ENCODE measurements at regions not wholly inside any gene's neighbourhood (a gene's known extent, or its start where the extent isn't known, plus 50 kb on each side); places are given as distances from the start of the nearest gene placed in this dataset.

DNA sequence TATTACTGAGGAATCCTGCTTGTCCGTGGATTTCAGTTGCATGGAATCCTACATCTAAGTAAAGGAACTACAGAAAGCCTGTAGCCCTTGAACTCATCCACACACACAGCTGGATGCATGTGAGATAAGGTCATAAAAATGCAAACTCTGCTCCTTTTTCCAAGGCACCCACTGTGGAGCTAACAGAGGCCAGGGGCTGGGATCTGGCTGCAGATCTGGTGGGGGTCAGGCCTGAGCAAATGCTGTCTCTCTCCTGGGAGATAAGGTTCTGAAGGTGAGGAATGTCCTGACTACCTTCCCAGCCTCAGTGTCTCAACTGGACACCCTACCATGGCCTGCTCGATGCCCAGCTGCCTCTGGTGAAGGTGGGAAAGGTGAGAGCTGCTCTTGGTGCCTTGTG lies 321.5 kb downstream of the LRFN2 start:
- DNase-seq (ENCODE audit: low spot score), result no peak

DNA sequence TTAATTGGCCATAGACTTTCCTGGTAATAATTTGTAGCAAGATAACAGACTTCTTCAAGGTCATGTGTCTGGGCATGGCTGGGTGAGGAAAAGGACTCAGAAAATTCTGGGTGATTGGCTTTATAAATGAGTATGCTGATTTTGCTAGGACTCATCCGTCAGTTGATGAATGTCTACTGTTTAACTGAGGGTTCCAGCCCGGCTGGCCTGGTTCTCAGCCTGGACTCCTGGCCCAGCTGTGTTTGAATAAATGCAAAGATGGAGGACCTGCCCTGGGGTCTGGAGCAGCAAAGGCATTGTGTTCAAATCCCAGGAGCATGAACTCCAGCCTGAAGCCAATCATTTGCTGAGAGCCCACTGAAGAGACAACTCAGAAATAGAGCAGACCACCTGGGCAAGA lies 323.2 kb downstream of the LRFN2 start:
- no peak for DNase-seq (ENCODE audit: low spot score)

DNA sequence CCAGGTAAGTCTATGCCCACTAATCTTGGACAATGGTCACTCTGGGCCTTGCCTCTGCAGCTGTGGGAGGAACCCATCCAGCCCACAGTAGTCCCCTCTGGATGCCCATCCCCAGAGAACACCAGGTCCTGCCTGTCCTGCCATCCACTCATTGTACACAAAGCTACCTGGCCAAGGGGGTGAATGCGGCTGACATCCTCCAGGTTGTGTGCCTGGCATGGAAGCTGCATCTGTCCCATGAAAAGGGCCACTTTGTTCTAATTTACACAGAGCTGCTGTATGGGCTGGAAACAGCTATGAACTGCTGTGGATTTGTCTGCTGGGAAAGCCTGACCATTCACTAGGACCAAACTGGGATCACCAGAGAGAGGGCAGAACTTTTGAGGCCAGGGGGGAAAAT lies 324.8 kb downstream of the LRFN2 start:
- DNase-seq (ENCODE audit: low spot score), result no peak

DNA sequence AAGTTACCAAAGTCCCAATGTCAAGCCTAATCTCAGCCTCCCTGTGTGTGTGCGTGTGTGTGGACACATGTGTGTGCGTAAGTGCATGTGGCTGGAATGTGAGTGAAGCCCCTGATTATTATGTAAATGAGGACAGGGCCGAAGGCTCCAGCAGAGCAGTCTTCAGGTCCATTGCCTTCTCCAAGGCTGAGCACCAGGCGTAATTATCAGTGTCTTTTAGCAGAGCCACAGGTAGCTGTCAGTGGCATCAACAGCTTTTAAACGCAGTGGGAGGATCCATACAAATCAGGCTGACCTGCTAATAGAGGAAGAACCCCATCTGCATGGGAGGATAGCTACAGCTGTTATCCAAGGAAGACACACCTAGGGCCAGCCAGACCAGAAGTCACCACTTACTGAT lies 324.3 kb upstream of the MOCS1 start:
- DNase-seq (ENCODE audit: low spot score), result no peak

DNA sequence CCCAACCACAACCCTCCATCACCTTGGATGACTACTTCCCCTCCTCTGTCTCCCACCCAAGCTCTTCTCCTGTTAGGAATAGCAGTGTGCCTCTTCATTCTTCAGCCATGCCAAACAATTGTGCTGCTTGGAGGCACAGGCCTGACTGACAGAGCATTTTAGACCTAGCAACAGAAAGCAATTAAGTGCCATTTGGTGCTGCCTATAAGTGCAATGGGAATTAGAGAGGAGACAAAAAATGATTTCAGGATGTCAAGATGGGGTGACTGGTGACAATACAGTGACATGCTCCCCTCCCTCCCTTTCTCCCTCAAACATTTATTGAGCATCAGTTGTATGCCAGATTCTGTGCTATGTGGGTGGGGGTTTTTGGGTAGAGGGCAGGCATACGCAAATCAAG lies 322.6 kb upstream of the MOCS1 start:
- DNase-seq (ENCODE audit: low spot score), result no peak

DNA sequence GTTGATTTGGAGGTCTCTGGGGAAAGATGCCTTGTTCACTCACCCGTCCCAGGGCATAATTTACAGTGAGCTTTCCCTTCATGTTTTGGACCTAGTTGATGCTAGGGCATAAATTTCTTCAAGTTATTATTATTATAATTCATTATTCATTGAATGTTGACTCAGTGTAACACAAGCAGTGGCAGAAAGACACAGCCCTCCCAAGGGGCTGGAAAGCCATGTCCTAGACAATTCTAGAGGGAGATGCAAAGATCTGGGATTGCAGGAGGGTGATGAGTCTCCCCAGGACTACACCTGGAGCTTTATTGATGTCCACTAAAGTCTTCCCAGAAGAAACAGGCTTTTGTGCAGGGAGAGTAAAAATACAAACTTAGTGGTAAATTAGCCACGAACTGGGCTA lies 322.0 kb upstream of the MOCS1 start:
- no peak for DNase-seq (ENCODE audit: low spot score)

DNA sequence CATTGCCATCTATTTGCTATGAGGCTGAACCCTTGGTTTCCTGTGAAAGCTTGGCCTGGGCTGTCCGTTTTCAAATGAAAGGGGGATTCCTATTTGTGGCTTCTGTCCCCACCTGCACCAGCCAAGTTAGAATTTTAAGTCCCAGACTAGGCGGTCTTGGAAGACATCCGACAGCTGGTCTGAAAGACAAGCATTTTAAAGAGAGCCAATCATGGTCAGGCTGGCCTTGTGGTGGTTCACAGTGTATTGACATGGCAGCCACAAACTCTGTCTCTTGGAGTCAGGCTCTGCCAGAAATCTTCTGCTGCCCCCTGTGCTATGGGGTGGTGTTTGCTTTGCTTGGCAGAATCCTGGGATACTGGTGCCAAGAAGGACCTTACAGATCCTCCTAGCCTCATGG lies 319.2 kb upstream of the MOCS1 start:
- no peak for DNase-seq (ENCODE audit: low spot score)

DNA sequence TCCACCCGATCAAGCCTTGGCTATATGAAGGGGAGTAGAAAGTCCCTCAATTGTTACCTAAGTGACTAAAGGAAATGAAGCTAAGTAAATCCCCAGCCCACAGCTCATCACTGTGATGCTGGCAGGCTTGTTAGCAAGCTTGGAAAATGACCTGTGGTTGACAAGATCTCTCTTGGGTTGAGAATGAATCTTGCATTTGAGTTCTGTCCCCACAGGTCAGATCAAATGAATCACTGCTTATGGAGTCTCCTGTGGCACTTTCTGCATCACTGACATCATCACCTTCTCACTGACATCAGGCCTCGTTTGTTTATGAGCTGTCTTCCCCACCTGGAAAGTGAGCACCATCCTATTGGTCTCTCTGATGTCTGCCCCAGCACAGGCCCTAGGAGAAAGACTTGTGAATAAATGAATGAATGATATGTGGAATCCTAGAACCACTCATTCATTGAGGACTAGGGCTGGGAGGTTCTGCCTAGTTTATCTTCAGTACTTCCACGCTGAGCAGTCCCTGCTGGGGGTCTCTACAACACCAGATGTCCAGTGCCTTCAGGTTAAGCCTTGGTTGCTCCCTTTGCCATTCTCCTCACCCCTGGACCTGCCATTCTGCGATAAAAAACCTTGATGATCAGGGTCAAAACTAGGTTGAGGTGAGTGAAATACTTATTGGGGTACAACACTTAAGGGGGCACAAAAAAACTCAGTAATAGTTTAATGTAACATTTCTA lies 318.4 kb upstream of the MOCS1 start:
- no peak for DNase-seq (ENCODE audit: low spot score)

DNA sequence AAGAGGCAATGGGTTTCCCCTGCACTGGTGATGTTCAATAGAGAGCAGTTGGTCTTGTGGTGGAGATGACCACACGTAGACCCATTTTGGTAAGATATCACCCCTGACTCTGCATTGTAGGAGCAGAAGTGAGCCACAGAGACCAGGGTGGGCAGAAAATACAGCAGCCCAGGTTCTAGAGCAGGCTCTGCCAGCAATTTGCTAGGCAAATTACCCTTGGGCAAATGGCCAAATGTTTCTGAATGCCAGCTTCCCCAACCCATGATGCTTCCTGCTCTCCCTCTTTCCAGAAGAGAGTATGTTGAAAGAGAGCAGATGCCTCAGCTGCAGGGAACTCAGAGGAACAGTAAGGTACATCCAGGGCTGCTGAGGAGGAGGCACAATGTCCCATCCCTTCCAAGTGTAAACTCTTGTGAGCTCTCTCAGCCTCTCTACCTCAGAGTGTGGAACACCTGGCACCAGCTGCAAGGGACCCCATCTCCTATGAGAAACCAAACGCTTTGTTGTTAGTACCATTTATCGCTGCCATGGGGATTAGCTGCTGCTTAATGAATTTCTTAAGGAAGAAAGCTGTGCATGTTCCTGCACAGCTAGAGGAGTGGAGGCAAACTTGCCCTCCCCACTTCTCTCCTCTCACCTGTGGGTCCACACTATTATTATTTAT lies 317.5 kb upstream of the MOCS1 start:
- DNase-seq (ENCODE audit: low spot score), result peak; percentile 1

DNA sequence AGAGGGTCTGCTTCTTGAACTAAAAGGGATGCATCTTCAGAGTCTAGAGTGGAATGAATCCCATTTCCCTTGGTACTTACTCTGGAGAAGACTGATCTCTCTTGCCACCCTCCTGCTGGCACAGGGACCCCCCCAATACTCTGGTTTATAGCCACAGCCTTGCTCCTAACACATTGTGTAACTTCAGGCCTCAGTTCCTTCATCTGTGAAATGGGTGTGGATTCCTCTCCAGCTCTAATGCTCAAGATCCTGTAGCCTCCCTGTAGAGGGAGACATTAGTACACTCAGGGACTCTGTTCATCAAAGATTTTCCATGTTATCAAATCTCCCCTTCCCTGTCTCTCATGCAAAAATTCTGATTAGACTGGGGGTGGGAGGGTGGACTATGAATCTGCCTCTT lies 315.7 kb upstream of the MOCS1 start:
- no peak for DNase-seq (ENCODE audit: low spot score)

DNA sequence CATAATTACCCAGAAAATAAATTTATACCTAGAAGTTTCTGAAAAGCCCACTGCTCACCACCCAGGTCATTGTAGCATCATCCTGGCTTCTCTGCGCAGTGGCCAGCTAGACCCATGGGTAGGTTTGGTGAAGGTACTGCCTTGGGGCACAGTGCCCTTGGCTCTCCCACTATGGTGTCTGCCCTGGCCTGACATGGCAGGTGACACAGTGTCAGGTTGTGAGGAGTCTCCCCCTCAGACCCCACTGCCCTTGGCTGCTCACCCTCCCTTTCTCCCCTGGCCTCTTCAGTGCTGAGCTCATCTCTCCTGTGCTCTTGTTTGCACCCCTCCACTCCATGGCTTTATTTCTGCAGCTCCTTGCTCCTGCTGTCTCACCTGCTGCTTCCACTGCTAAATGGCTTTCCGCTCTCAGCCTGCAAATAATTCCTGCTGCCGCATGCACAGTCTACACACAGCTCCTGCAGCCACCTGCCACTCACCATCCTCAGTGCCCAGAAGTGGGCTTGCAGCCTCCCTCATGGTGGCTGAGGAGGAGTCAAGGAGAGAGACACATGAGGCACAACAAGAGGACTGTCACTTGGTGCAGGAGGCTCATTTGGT lies 313.4 kb upstream of the MOCS1 start:
- DNase-seq (ENCODE audit: low spot score), result no peak

DNA sequence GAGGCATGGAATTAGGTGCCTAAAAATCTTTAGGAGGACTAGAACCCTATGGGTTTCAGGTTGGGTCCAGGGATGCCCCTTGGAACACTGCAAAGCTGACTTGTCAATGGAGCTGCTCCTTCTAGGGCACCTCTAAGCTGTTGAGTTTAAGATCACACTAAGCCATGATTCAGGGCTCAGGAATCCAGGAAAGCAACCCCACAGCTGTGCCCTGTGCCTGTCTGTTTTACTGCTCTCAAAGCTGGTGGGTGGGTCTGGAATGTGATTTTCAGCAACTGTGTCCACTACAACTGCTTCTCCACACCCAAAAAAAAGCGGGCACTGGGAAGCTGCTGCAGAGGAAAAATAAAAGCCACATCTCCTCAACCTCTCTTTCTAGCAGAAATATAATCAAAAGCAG lies 310.4 kb upstream of the MOCS1 start:
- no peak for DNase-seq (ENCODE audit: low spot score)

DNA sequence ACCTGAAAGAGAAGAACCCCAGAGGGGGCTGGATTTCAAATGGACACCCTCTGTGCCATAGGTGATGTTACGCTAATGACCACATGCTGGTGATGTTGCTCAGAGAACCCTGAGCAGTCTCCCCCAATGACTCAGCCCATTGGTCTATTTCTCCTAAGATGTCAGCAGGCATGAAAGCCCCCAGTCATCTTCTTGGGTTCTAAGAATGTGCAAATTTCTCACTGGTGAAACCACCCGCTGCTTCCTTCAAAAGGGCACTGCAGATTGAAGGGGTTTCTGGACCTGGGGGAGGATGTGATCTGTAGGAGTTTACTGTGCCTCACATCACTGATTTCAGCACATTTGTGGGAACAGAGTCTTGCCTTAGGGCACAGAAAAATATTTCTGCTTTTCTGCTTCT lies 298.4 kb upstream of the MOCS1 start:
- DNase-seq (ENCODE audit: low spot score), result no peak

DNA sequence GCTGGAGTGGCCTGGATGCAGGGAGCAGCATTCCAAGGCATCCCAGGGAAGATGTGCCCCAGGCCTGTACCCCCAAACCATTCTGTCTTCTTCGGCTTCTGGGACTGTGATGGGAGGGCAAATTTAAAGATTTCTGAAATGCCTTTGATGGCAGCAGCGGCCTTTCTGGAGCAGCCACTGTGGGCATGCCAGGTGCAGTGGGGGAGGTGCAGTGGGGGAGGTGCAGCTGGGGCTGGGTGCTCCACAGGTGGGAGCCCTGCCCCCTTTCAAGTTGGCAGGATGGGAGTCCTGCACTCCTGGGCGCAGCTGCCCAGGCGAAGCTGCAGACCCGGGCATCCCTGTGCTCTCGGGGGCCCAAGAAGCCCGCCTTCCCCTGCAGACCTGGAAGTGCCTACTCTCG lies 293.5 kb upstream of the MOCS1 start:
- DNase-seq (ENCODE audit: low spot score), result no peak

DNA sequence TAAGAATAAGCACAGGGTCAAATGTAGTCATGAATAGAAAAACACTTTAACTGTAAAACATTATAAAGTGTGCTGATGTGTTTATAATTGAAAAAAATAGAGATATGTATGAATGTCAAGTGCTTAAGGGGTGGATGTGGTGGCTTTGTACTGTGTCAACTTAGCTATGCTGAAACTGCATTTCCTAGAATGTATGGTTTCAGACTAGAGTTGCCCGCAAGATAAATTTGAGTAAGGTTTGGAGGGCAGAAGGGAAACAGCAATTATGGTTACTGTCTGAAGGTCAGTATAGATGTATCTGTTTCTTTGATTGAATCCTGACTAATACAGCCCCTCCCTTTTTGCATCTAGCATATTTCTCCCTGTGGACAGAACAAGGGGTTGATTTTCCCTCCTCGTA lies 288.1 kb upstream of the MOCS1 start:
- no peak for DNase-seq (ENCODE audit: low spot score)

DNA sequence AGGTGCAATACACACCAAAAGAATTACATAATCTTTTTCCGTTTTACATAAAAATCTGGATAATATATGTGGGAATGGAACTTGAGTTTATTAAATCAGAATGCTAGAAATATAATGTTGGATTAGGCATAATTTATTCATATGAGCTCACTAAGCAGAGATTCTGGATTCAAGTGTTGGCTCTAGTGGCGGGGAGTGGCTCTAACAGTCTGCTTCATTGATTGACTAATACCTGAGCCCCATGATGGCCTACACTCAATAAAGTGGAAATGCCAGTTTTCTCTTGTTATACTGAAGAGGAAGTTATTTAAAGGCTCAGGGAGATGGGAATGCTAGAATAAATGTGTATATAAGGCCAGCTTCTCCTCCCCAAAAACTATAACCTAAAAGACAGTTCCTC lies 285.5 kb upstream of the MOCS1 start:
- no peak for DNase-seq (ENCODE audit: low spot score)

DNA sequence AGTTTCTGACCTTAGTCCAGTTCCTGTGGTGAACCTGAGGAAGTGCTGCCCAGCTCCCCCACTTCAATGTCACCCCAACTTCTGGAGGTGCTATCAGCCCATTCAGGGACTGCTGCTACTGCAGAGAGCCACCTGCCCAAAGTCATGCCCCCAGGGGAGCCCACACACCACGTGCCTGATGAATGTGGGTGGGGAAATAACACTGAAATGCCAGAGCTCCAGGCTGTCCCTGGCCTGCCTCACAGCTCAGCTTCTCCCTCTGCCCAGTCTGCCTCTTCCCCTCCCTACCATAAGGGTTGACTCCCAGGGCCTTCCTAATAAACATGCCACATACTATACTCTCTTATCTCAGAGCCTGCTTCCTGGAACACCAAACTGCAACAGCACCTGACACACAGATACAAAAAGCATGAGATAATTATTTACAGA lies 276.4 kb upstream of the MOCS1 start:
- DNase-seq (ENCODE audit: low spot score), result no peak

DNA sequence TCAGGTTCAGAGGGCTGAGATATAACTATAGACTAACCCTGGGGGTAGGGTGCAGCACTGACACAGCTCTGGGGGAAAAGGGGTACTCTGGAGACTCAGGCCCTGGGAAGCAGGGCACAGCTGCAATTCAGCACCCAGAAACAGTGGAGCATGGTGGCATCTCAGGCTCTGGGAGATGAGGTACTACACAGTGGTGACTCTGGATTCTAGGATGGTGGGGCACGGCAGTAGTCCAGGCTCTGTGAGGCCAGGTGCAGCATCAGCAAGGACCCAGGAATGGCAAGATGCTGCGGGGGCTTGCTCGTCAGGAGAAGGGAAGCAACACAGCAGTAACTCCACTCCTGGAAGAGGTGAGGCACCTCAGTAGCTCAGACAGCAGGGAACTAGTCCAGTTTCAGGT lies 271.5 kb upstream of the MOCS1 start:
- DNase-seq (ENCODE audit: low spot score), result no peak

DNA sequence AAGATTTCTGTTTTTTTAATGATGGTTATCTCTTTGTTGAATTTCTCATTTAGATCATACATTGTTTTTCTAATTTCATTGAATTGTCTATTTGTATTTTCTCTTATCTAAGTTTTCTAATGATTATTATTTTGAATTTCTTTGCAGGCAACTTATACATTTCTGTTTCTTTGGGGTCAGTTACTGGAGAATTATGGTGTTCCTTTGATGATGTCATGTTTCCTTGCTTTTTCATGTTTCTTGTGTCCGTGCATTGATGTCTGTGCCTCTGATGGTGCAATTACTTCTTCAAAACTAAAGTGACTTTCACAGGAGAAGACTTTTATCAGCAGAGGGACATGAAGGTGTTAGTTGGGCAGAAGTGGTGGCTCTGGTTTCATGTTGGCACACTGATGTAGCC lies 270.7 kb upstream of the MOCS1 start:
- DNase-seq (ENCODE audit: low spot score), result no peak

DNA sequence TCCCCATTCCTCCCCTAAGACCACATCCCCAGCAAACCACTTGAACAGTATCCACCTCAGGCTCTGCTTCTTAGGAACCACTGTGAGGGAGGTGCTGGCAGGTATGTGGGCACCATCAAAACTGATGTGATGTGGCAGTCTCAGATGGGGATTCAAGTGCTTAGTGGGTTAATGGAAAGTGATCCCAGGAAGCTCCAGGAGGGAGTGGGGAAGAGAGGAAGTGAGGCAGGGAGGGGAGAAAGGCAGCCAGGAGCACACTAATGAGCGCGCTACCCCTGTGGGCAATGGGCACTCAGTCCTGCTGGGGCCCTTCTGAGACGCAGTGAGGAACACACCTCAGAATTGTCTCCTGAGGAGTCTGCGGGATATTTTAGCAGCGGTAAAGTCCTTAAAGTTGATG lies 263.1 kb upstream of the MOCS1 start:
- DNase-seq (ENCODE audit: low spot score), result no peak

DNA sequence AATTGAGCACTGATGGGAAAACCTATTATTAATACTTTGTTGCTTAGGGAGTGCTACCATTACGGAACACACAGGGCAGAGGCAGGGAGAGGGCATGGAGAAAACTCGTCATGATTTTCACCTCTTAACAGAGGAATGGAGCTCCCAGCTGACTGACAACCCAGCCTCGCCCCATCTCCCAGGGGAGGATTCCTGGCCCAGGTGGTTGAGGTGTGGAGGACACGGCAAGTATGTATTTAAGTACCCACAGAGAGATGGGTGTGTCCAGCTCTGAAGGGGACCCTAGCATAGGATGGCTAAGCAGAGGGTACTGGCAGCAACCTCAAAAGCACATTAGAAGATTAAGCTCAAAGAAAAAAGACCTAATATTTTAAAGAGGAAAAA lies 261.9 kb upstream of the MOCS1 start:
- no peak for DNase-seq (ENCODE audit: low spot score)

DNA sequence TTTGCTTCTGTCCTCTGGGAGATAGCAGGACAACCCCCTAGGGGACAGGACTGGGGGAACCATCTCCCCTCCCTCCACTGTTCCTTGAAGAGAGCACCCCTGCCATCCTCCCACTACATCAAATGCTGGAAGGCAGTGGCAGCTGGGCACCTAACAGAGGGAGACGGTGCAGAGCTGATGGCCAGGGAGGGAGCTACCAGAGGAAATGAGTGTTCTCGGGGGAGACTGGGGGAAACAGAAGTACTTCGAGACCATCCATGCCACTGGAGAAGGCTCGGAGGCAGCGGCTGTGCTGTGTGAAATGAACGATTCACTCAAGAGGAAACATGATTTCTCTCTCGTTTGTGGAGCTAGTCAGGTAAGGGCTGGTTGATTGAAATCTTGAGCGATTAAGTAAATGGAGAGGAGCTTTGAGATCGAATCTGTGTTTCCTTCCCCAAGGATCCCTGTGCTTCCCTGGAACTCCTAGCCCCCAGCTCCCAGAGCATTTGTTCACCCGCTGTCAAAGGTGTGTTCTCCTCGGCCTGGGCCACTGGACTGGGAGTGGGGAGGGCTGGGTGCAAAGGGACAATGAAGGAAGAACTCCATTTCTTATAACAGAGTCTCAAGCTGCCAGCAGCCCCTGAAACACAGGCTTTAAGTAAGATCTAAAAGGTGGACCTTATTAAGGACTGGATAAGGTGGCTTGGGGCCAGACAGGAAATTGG lies 261.3 kb upstream of the MOCS1 start:
- no peak for DNase-seq (ENCODE audit: low spot score)

All from pons (tissue), 1 donor.